HG03103 (cell line): ENCODE measurements at regions not wholly inside any gene's neighbourhood (a gene's known extent, or its start where the extent isn't known, plus 50 kb on each side); places are given as distances from the start of the nearest gene placed in this dataset.

Experiments used
- ATAC-seq: cut with Tn5 transposase; IDR thresholded peaks from one replicate; pipeline ENCODE4 v1.9.1; 2021; ENCODE audit warnings: low read depth; ENCODE audit not compliant: unreplicated experiment

GRCh38 chr4:151600432-151600831 lies 160.4 kb downstream of the GATB start:
- no peak for ATAC-seq

- ATAC-seq, result no peak
Observed at GRCh38 chr4:151603377-151603776, 157.4 kb downstream of the GATB start.

GRCh38 chr4:151604238-151604637 lies 156.6 kb downstream of the GATB start:
- no peak for ATAC-seq

GRCh38 chr4:151605215-151605614 lies 155.6 kb downstream of the GATB start:
- no peak for ATAC-seq

- ATAC-seq, result no peak
Observed at GRCh38 chr4:151606061-151606460, 154.7 kb downstream of the GATB start.

GRCh38 chr4:151610229-151610628 lies 150.6 kb downstream of the GATB start:
- ATAC-seq, result no peak

- no peak for ATAC-seq
Observed at GRCh38 chr4:151611960-151612359, 148.8 kb downstream of the GATB start.

GRCh38 chr4:151613290-151613689 lies 147.5 kb downstream of the GATB start:
- ATAC-seq, result no peak

- no peak for ATAC-seq
Observed at GRCh38 chr4:151614561-151614960, 146.2 kb downstream of the GATB start.

- ATAC-seq, result no peak
Observed at GRCh38 chr4:151618858-151619257, 141.9 kb downstream of the GATB start.

- no peak for ATAC-seq
Observed at GRCh38 chr4:151620066-151620465, 140.7 kb downstream of the GATB start.
